Right lung (tissue), 2 donors: ENCODE measurements at regions not wholly inside any gene's neighbourhood (a gene's known extent, or its start where the extent isn't known, plus 50 kb on each side); places are given as distances from the start of the nearest gene placed in this dataset.
A peak's percentile ranks its signal among the peaks of the same experiment; 100 is the strongest.
"Not testable (repeated sequence)": the region's sequence is repeated elsewhere in the genome, so short reads cannot be mapped to it uniquely, and the experiment has no call there.

ENCODE experiments used
- DNase-seq, 2 donors: peaks; one replicate each; pipeline ENCODE4 v3.0.0-alpha.2; 2013

GRCh38 chr5:1636208-1636770 lies 112.5 kb upstream of the LPCAT1 start:
- not testable (repeated sequence) for DNase-seq

- DNase-seq: not testable (repeated sequence)
Measured at GRCh38 chr5:1635477-1635876, 111.7 kb upstream of the LPCAT1 start.

DNA sequence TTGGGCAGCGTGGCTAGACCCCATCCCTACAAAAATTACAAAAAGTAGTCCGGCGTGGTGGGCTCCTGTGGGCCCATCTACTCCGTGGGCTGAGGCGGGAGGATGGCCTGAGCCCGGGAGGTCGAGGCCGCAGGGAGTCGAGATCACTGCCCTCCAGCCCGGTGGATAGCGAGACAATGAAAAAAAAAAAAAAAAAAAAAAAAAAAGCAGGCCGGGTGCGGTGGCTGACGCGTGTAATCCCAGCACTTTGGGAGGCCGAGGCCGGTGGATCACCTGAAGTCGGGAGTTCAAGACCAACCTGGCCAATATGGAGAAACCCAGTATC lies 110.5 kb upstream of the LPCAT1 start:
- DNase-seq: no peak

DNA sequence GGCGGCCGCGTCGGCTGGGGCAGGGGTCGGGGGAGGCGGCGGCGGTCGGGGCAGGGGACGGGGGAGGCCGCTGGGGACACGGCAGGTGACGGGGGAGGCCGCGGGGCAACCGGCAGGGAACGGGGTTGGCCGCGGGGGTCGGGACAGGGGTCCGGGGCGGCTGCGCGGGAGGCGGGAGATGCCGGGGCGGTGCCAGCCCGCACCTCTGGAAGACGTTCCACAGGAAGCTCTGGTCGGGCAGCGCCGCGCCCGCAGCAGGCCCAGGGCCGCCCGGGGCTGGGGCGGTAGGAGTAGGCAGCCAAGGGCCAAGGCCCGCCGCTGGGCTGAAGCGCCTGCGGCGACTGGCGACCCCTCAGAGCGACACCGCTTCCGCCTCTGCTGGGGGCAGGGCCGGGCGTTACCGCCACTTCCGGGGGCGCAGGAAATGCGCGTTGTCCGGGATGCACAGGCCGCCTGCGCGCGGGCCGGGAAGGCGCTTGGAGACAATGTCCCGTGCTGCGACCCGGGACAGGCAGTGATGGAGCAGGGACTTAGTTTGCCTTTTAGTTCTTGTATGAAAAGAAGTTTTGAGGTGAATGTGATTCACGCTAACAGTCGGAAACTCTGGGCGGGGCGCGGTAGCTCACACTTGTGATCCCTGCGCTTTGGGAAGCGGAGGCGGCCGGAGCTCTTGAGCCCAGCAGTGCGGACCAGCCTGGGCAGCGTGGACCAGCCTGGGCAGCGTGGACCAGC lies 110.0 kb upstream of the LPCAT1 start:
- peak; percentile 83 to 87 for DNase-seq

- DNase-seq: not testable (repeated sequence)
Measured at GRCh38 chr5:1631004-1631403, 107.2 kb upstream of the LPCAT1 start.

DNA sequence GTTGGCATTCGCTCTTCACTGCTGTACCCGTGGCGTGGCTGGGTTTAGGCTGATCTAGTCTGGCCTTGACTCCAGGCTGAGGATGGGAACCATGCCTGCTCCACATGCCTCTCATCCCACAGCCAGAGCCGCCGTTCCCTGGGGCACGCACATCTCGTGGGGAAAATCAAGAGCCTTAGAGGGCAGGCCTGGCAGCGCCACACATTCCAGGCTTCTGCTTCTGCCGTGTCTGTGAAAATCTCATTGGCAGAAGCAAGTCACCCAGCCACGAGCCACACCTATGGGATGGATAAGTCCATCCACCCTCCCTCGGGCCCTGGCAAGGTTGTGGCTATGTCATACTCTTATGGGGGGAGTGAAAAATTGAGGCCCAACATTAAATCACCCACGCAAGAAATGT lies 102.6 kb upstream of the LPCAT1 start:
- not testable (repeated sequence) for DNase-seq

DNA sequence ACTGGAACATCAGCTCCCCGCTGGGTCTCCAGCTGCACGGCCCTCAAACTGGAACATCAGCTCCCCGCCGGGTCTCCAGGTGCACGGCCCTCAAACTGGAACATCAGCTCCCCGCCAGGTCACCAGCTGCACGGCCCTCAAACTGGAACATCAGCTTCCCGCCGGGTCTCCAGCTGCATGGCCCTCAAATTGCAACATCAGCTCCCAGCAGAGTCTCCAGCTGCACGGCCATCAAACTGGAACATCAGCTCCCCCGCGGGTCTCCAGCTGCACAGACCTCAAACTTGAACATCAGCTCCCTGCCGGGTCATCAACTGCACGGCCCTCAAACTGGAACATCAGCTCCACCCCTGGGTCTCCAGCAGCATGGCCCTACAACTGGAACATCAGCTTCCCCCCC lies 95.8 kb upstream of the LPCAT1 start:
- not testable (repeated sequence) for DNase-seq

GRCh38 chr5:1618296-1618865 lies 94.6 kb upstream of the LPCAT1 start:
- DNase-seq: not testable (repeated sequence)

GRCh38 chr5:1617236-1617755 lies 93.5 kb upstream of the LPCAT1 start:
- DNase-seq: not testable (repeated sequence)

DNA sequence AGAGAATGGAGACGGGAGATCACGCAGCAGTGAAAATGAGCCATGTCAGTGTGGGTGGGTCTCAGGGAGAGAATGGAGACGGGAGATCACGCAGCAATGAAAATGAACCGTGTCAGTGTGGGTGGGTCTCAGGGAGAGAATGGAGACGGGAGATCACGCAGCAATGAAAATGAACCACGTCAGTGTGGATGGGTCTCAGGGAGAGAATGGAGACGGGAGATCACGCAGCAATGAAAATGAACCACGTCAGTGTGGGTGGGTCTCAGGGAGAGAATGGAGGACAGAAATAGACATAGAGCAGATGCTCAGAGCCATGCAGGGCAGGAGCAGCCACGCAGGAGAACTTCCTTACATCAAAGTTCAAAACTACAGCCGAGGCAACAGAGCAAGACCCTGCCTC lies 89.8 kb upstream of the LPCAT1 start:
- DNase-seq: not testable (repeated sequence)

GRCh38 chr5:1610526-1610925 lies 86.8 kb upstream of the LPCAT1 start:
- not testable (repeated sequence) for DNase-seq

- not testable (repeated sequence) for DNase-seq
Measured at GRCh38 chr5:1609111-1609510, 85.4 kb upstream of the LPCAT1 start.

DNA sequence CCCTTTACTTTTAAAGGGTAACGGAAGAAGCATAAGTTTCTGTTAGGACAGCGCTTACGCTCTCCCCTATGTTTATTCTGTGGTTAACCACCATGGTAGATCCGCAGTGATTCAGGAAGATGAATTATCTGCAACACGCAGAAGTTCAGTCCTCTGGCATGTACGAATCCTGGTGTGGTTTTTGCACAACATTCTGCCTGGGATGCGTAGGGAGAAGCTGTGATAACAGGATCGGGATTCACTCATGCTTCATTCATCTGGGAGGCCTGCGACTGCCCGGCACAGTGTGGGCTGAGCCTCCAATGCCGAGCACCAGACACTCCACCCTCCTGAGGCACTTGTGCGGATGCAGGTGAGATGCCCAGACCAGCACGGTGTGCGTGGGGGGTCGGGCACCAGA lies 84.6 kb upstream of the LPCAT1 start:
- DNase-seq: not testable (repeated sequence)

DNA sequence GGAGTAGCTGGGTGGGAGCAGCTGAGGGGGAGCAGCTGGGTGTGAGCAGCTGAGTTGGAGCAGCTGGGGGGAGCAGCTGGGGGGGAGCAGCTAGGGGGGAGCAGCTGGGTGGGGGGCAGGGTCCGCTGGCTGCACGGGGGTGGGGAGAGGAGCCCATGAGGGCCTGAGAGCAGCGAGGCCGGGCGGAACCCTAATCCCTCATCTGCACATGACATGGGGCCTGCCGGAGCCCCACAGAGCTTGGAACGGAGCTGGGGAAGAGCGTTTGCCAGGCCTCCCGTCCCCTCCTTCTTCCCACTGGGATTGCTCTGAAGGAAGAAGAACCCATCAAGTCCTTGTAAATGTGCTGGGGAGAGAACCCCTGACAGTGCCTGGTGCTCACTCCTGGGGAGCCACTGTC lies 83.2 kb upstream of the LPCAT1 start:
- DNase-seq: not testable (repeated sequence)

- DNase-seq: not testable (repeated sequence)
Measured at GRCh38 chr5:1603916-1604315, 80.2 kb upstream of the LPCAT1 start.

- DNase-seq: not testable (repeated sequence)
Measured at GRCh38 chr5:1601565-1601964, 77.8 kb upstream of the LPCAT1 start.

GRCh38 chr5:1598950-1599737 lies 75.4 kb upstream of the LPCAT1 start:
- peak; percentile 50 to 57 for DNase-seq

DNA sequence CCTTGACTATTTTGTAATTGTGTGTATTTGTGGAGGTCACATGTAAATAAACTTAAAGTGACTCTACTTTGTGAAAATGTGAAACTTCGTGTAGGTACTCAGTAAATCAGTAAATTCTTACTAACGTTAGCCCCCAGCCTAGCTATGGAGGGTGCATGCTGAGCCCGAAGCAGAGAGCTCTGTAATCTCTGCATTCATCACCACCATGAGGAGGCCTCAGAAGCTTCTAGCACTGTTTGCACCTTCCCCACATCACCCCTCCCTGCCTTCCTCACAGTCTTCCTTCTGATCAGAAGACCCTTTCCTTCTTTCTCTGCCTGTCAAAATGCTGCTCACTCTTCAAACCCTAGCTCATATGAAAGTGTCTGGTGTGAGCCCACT lies 73.3 kb upstream of the LPCAT1 start:
- DNase-seq: not testable (repeated sequence)

DNA sequence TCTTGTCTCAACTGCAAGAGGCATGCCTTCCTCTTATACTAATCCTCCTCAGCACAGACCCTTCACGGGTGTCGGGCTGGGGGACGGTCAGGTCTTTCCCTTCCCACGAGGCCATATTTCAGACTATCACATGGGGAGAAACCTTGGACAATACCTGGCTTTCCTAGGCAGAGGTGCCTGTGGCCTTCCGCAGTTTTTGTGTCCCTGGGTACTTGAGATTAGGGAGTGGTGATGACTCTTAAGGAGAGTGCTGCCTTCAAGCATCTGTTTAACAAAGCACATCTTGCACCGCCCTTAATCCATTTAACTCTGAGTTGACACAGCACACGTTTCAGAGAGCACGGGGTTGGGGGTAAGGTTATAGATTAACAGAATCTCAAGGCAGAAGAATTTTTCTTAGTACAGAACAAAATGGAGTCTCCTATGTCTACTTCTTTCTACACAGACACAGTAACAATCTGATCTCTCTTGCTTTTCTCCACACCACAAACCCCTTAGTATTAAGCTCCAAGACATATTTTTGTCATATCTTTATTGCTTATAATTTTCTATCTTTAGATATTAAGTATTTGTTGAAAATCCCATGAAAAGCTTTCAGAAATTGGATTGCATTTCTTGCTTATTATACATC lies 72.8 kb upstream of the LPCAT1 start:
- not testable (repeated sequence) for DNase-seq

DNA sequence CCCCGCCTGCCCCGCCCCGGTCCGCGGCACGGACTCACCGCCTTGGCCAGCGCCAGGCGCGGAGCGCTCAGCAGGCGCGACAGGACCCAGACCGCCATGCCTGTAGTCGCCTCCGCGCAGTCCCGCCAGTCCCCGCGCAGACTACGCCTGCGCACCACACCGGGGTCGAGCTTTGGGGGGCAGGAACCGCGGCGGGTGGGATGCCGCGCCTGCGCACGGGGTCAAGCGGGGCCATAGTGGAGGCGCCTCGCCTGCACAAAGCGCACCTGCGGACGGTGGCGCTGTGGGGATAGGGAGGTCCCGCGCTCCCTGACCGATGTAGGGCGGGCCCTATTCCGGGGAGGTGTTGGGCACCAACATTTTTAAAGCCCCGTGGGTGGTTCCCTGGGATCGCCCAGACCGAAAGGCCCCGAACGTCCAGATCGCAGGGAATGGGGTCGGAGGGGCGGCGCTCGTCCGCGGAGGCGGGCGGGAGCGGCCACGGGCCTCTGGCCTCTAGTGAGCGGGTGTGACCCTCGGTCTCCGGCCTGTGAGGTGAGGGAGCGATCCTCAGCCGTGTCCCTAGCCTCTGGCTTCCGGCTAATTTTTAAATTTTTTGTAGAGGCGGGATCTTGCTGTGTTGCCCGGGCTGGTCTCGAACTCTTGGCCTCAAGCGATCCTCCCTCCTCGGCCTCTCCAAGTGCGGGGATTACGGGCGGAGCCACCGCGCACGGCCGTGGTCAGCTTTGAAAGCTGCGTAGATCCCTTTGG lies 70.8 kb upstream of the LPCAT1 start:
- DNase-seq: peak; percentile 82 to 86

GRCh38 chr5:1593903-1594356 lies 70.2 kb upstream of the LPCAT1 start:
- no peak for DNase-seq
